GM19438 (cell line): ENCODE measurements at regions not wholly inside any gene's neighbourhood (a gene's known extent, or its start where the extent isn't known, plus 50 kb on each side); places are given as distances from the start of the nearest gene placed in this dataset.
"Not testable (repeated sequence)": the region's sequence is repeated elsewhere in the genome, so short reads cannot be mapped to it uniquely, and the experiment has no call there.

Source experiments
- ATAC-seq: cut with Tn5 transposase; IDR thresholded peaks from one replicate; pipeline ENCODE4 v1.9.1; 2021; ENCODE audit warnings: low read depth; ENCODE audit not compliant: unreplicated experiment

GRCh38 chr14:21833836-21834235 is 160.2 kb upstream of the OR4E1 start:
- no peak for ATAC-seq

GRCh38 chr14:21825845-21826244 is 152.2 kb upstream of the OR4E1 start:
- no peak for ATAC-seq

GRCh38 chr14:21825149-21825743 is 151.6 kb upstream of the OR4E1 start:
- ATAC-seq = no peak

GRCh38 chr14:21822109-21822508 is 148.5 kb upstream of the OR4E1 start:
- no peak for ATAC-seq

- no peak for ATAC-seq
Measured at GRCh38 chr14:21820631-21821030, 147.0 kb upstream of the OR4E1 start.

GRCh38 chr14:21819891-21820290 is 146.3 kb upstream of the OR4E1 start:
- ATAC-seq = not testable (repeated sequence)

GRCh38 chr14:21817010-21817409 is 143.4 kb upstream of the OR4E1 start:
- not testable (repeated sequence) for ATAC-seq

- no peak for ATAC-seq
Measured at GRCh38 chr14:21807975-21808374, 134.4 kb upstream of the OR4E1 start.

GRCh38 chr14:21804981-21805380 is 131.4 kb upstream of the OR4E1 start:
- ATAC-seq = no peak

- no peak for ATAC-seq
Measured at GRCh38 chr14:21802441-21802840, 128.8 kb upstream of the OR4E1 start.

- ATAC-seq = no peak
Measured at GRCh38 chr14:21796916-21797315, 123.3 kb upstream of the OR4E1 start.

GRCh38 chr14:21795456-21795855 is 121.8 kb upstream of the OR4E1 start:
- ATAC-seq = no peak

GRCh38 chr14:21791749-21792148 is 118.1 kb upstream of the OR4E1 start:
- no peak for ATAC-seq

GRCh38 chr14:21788687-21789086 is 115.1 kb upstream of the OR4E1 start:
- not testable (repeated sequence) for ATAC-seq

- ATAC-seq = not testable (repeated sequence)
Measured at GRCh38 chr14:21787242-21787641, 113.6 kb upstream of the OR4E1 start.

- no peak for ATAC-seq
Measured at GRCh38 chr14:21781543-21781942, 107.9 kb upstream of the OR4E1 start.

GRCh38 chr14:21780429-21781084 is 106.9 kb upstream of the OR4E1 start:
- ATAC-seq = no peak

GRCh38 chr14:21771671-21772070 is 98.1 kb upstream of the OR4E1 start:
- ATAC-seq = no peak

- no peak for ATAC-seq
Measured at GRCh38 chr14:21768875-21769257, 95.2 kb upstream of the OR4E1 start.

GRCh38 chr14:21768116-21768874 is 94.7 kb upstream of the OR4E1 start:
- ATAC-seq = no peak

- not testable (repeated sequence) for ATAC-seq
Measured at GRCh38 chr14:21760360-21760759, 86.7 kb upstream of the OR4E1 start.
